ENCODE measurements at regions not wholly inside any gene's neighbourhood (a gene's known extent, or its start where the extent isn't known, plus 50 kb on each side); places are given as distances from the start of the nearest gene placed in this dataset.

DNA sequence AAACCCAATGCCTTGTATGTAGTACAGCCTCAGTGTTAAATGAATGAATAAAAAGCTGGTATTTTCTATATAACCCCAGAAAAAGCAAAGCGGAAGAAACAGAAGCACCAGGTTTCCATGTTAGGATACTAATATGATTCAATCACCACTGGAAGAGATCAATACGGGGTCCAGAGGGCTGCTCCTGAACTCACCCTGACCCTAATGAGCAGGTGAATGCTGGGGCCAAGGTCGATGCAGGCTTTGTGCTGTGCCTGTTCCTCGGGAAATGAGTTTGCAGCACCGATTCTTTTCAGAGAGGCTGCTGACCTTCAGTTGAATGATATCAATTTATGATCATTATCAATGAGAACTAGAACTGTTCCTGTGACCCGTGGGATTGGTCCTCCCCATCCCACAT lies 228.5 kb downstream of the CDCA7 start:
- Mint-ChIP-seq H3K27ac (no peak overlapping the region), H3K27me3 (ENCODE audit: low read depth) (no peaks in the 10 kb centered on the region), H3K4me3 (no peak overlapping the region), H3K9me3 (no peaks in the 10 kb centered on the region; a peak in 1 of 5 replicates), H3K36me3 (ENCODE audit: insufficient read depth in 1 of 3, low read depth in 3 of 3) (no peaks in the 10 kb centered on the region), H3K4me1 (peaks cover 0 to 12% of the 10 kb centered on the region in 2 experiments; a peak in 2 of 4 replicates)
- no peaks in the 10 kb centered on the region for H3K27me3 ChIP-seq (ENCODE audit: insufficient read depth, low read length)
- no peaks in the 10 kb centered on the region for H3K9me3 ChIP-seq (ENCODE audit: control insufficient read depth, low read depth, low read length)
- H2BK15ac ChIP-seq (ENCODE audit: low read depth, low read length): no peak overlapping the region
- no CpG with 5 or more reads among the region's 6 CpGs for WGBS (ENCODE audit: extremely low coverage, insufficient read length, low lambda C conversion rate)
- H3T11ph ChIP-seq (ENCODE audit: low read length): no peak overlapping the region
- H4K20me1 ChIP-seq (ENCODE audit: control insufficient read depth, insufficient read depth, insufficient read length): no peaks in the 10 kb centered on the region
- H3K4me1 ChIP-seq (ENCODE audit: insufficient read depth, low read length): no peaks in the 10 kb centered on the region; the same call in 1 of the 2 replicates
- no peaks in the 10 kb centered on the region for H3K23me2 ChIP-seq (ENCODE audit: insufficient read length, low read depth, low read length, poor library complexity, severe bottlenecking)
- TF ChIP-seq, protein P1, sequence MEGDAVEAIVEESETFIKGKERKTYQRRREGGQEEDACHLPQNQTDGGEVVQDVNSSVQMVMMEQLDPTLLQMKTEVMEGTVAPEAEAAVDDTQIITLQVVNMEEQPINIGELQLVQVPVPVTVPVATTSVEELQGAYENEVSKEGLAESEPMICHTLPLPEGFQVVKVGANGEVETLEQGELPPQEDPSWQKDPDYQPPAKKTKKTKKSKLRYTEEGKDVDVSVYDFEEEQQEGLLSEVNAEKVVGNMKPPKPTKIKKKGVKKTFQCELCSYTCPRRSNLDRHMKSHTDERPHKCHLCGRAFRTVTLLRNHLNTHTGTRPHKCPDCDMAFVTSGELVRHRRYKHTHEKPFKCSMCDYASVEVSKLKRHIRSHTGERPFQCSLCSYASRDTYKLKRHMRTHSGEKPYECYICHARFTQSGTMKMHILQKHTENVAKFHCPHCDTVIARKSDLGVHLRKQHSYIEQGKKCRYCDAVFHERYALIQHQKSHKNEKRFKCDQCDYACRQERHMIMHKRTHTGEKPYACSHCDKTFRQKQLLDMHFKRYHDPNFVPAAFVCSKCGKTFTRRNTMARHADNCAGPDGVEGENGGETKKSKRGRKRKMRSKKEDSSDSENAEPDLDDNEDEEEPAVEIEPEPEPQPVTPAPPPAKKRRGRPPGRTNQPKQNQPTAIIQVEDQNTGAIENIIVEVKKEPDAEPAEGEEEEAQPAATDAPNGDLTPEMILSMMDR (conservative IDR thresholded peaks at IDR 0.05): no peak
- no peak for DNase-seq
- no peak overlapping the region for H3K56ac ChIP-seq (ENCODE audit: insufficient read length, low read depth, low read length)
- H4K91ac ChIP-seq (ENCODE audit: insufficient read length, low read depth, low read length): no peak overlapping the region
- no peak overlapping the region for H3K18ac ChIP-seq (ENCODE audit: insufficient read length, low read depth, low read length)
- H3K23ac ChIP-seq (ENCODE audit: insufficient read length, low read depth, low read length): no peak overlapping the region
- H2AFZ ChIP-seq (ENCODE audit: low read length): no peak overlapping the region
- H3K79me2 ChIP-seq (ENCODE audit: insufficient read depth, low read length): no peaks in the 10 kb centered on the region
- no peak overlapping the region for H3K9ac ChIP-seq (ENCODE audit: extremely low read depth, insufficient read length, low read length)
- H2BK5ac ChIP-seq (ENCODE audit: insufficient read length, low read length): no peak overlapping the region
- H3K27ac ChIP-seq (ENCODE audit: insufficient read length, low read depth, low read length): no peak overlapping the region
- H3K4ac ChIP-seq (ENCODE audit: low read depth, low read length): no peak overlapping the region
- no peak overlapping the region for H4K5ac ChIP-seq (ENCODE audit: insufficient read length, low read depth, low read length)
- H2BK12ac ChIP-seq (ENCODE audit: insufficient read length, low read depth, low read length): no peak overlapping the region
- no peak overlapping the region for H3K4me2 ChIP-seq (ENCODE audit: insufficient read depth, insufficient read length, low read length)
- no peaks in the 10 kb centered on the region for H3K79me1 ChIP-seq (ENCODE audit: insufficient read depth, low read depth, low read length, poor library complexity, severe bottlenecking)
- H2AK5ac ChIP-seq (ENCODE audit: insufficient read length, low read length): no peak overlapping the region
- no peak overlapping the region for H4K8ac ChIP-seq (replicated peaks; ENCODE audit: insufficient read length, low read depth, low read length)
- H2BK20ac ChIP-seq (ENCODE audit: low read depth, low read length, poor library complexity, severe bottlenecking): no peak overlapping the region
- H2BK120ac ChIP-seq (ENCODE audit: low read depth, low read length, poor library complexity, severe bottlenecking): no peak overlapping the region
- H3K14ac ChIP-seq (ENCODE audit: insufficient read depth, low read length): no peak overlapping the region
